Gastroesophageal sphincter (tissue), 3 donors: ENCODE measurements at regions not wholly inside any gene's neighbourhood (a gene's known extent, or its start where the extent isn't known, plus 50 kb on each side); places are given as distances from the start of the nearest gene placed in this dataset.

Experiments
- EP300 ChIP-seq: sonication (generic); formaldehyde crosslinking; IDR thresholded peaks from one replicate; pipeline ENCODE4 v1.6.1; 2017; ENCODE audit warnings: antibody characterized with exemption, mild to moderate bottlenecking
- POLR2A ChIP-seq, 2 donors: fragments of 450-650 bp; IDR thresholded peaks; one replicate each; pipeline ENCODE4 v1.6.1; 2017; ENCODE audit warnings: antibody characterized with exemption in 2 of 2, mild to moderate bottlenecking in 2 of 2, moderate library complexity in 1 of 2
- POLR2AphosphoS5 ChIP-seq: sonication (generic); formaldehyde crosslinking; IDR thresholded peaks from one replicate; pipeline ENCODE4 v1.6.1; 2017; ENCODE audit warnings: antibody characterized with exemption
- TF ChIP-seq, protein P1 (sequence below), 4 experiments: fragments of 200-600 bp in 2 of 4; fragments of 450-650 bp in 2 of 4; sonication (generic) in 1 of 4; IDR thresholded peaks; one replicate each; pipeline ENCODE4 v1.5.1; 2017 to 2019; ENCODE audit warnings: antibody characterized with exemption in 4 of 4, mild to moderate bottlenecking in 2 of 4, moderate library complexity in 2 of 4

DNA sequence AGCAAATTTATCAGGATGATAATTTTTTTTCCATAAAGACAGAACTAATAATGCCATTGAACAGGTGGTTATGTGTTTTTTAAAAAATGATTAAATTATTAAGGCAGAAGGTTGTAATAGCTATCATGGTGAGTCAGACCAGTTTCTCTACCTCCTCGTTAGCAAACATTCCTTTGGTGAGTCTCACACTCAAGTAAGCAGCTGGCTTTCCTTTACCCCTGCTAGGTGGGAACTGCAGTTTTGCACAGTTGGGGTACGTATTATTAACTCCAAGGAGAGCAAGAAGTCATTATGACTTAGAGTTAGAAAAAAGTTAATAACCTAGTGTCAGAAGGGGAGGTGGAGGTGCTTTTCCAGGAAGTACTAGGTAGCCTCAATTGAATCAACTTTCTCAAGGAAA is 165.3 kb downstream of the SNAPC1 start:
- TF ChIP-seq POLR2A (IDR thresholded peaks at IDR 0.05) (no peak), POLR2AphosphoS5 (no peak), EP300 (no peak)
- TF ChIP-seq, protein P1, sequence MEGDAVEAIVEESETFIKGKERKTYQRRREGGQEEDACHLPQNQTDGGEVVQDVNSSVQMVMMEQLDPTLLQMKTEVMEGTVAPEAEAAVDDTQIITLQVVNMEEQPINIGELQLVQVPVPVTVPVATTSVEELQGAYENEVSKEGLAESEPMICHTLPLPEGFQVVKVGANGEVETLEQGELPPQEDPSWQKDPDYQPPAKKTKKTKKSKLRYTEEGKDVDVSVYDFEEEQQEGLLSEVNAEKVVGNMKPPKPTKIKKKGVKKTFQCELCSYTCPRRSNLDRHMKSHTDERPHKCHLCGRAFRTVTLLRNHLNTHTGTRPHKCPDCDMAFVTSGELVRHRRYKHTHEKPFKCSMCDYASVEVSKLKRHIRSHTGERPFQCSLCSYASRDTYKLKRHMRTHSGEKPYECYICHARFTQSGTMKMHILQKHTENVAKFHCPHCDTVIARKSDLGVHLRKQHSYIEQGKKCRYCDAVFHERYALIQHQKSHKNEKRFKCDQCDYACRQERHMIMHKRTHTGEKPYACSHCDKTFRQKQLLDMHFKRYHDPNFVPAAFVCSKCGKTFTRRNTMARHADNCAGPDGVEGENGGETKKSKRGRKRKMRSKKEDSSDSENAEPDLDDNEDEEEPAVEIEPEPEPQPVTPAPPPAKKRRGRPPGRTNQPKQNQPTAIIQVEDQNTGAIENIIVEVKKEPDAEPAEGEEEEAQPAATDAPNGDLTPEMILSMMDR (IDR thresholded peaks at IDR 0.05) = no peak
